ENCODE measurements at regions not wholly inside any gene's neighbourhood (a gene's known extent, or its start where the extent isn't known, plus 50 kb on each side); places are given as distances from the start of the nearest gene placed in this dataset.

DNA sequence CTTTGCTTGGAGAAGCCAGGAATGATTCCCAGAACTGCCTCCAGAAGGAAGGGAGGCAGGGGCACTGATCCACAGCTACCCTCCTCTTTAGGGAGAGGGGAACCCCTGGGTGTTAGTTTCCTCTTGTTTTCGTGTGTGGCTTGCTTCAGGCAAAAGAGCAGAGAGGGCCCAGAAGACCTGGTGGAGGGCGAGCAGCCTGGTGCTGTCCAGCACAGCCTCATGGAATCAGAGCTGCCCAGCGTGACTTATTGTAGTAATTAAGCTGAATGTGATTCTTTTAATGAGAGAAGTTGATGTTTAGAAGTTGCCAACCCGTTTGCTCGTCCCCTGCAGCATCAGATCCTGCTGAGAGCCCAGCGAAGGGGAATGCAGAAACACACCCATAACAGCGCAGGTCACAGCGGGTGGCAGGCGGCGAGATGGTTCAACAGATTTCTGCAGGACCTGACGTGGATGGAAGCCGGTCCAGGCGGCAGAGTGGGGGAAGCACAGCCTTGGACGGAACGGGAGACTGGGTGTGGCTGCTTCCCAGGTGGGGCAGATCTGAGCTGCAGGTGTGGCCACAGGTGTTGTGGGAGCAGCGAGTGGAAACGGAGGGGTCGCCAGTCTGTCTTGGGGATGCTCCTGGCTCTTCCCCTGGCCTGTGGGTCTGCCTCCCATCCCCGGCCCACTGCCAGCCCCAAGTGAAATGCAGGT is 53.7 kb upstream of the SHH start:
- TF ChIP-seq CTCF (IDR thresholded peaks at IDR 0.05) (no peak), POLR2A (IDR thresholded peaks at IDR 0.05) (no peak)

Measured in esophagus squamous epithelium (tissue), 4 donors.